ENCODE measurements at regions not wholly inside any gene's neighbourhood (a gene's known extent, or its start where the extent isn't known, plus 50 kb on each side); places are given as distances from the start of the nearest gene placed in this dataset.

DNA sequence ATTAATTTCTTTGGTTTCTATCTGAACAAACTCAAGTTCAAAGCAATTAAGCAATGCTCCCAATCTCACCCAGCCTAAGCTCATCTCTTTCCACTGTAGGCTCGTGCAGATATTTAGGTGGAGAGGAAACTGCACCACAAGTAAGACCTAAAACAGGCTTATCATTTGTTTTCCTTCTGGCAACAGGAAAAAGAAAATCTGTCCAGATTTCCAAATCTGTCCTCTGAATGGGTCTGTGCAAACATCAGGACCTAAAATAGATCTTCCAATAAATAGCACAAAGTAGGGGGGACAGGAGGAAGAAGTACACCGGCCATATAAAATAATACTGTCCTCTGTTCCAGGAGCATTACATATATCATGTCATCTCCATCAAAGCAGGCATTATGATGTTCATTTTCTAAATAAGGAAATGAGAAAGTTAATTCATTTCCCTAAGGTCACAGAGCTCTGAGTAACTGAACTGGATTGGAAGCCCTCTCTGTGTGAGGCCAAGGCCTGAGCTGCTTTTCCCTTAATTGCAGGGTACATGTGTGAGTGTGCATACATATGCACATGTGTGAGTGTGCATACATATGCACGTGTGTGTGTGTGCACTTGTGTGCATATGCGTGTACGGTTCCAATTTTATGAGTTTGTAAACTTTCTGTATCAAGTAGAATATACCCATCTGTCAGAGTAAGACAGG is 92.8 kb upstream of the PARD3 start:
- TF ChIP-seq EZH2 (IDR thresholded peaks at IDR 0.05), result no peak
- TF ChIP-seq EGR1 (IDR thresholded peaks at IDR 0.05; ENCODE audit: low read depth), result no peak
- TF ChIP-seq, protein P1, sequence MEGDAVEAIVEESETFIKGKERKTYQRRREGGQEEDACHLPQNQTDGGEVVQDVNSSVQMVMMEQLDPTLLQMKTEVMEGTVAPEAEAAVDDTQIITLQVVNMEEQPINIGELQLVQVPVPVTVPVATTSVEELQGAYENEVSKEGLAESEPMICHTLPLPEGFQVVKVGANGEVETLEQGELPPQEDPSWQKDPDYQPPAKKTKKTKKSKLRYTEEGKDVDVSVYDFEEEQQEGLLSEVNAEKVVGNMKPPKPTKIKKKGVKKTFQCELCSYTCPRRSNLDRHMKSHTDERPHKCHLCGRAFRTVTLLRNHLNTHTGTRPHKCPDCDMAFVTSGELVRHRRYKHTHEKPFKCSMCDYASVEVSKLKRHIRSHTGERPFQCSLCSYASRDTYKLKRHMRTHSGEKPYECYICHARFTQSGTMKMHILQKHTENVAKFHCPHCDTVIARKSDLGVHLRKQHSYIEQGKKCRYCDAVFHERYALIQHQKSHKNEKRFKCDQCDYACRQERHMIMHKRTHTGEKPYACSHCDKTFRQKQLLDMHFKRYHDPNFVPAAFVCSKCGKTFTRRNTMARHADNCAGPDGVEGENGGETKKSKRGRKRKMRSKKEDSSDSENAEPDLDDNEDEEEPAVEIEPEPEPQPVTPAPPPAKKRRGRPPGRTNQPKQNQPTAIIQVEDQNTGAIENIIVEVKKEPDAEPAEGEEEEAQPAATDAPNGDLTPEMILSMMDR (IDR thresholded peaks at IDR 0.05 in 2 of 3, conservative IDR thresholded peaks at IDR 0.05 in 1 of 3; ENCODE audit: borderline replicate concordance in 1 of 3, insufficient read depth in 1 of 3, low read depth in 2 of 3, low read length in 2 of 3), result no peak
- TF ChIP-seq POLR2AphosphoS5 (IDR thresholded peaks at IDR 0.05; ENCODE audit: low read depth, low read length), result no peak
- TF ChIP-seq, protein P2, sequence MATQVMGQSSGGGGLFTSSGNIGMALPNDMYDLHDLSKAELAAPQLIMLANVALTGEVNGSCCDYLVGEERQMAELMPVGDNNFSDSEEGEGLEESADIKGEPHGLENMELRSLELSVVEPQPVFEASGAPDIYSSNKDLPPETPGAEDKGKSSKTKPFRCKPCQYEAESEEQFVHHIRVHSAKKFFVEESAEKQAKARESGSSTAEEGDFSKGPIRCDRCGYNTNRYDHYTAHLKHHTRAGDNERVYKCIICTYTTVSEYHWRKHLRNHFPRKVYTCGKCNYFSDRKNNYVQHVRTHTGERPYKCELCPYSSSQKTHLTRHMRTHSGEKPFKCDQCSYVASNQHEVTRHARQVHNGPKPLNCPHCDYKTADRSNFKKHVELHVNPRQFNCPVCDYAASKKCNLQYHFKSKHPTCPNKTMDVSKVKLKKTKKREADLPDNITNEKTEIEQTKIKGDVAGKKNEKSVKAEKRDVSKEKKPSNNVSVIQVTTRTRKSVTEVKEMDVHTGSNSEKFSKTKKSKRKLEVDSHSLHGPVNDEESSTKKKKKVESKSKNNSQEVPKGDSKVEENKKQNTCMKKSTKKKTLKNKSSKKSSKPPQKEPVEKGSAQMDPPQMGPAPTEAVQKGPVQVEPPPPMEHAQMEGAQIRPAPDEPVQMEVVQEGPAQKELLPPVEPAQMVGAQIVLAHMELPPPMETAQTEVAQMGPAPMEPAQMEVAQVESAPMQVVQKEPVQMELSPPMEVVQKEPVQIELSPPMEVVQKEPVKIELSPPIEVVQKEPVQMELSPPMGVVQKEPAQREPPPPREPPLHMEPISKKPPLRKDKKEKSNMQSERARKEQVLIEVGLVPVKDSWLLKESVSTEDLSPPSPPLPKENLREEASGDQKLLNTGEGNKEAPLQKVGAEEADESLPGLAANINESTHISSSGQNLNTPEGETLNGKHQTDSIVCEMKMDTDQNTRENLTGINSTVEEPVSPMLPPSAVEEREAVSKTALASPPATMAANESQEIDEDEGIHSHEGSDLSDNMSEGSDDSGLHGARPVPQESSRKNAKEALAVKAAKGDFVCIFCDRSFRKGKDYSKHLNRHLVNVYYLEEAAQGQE (IDR thresholded peaks at IDR 0.05; ENCODE audit: low read depth), result no peak
- TF ChIP-seq SP1 (IDR thresholded peaks at IDR 0.05; ENCODE audit: low read depth), result no peak
- TF ChIP-seq, protein P3, sequence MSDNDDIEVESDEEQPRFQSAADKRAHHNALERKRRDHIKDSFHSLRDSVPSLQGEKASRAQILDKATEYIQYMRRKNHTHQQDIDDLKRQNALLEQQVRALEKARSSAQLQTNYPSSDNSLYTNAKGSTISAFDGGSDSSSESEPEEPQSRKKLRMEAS (IDR thresholded peaks at IDR 0.05), result no peak
- TF ChIP-seq JUND (IDR thresholded peaks at IDR 0.05), result no peak
- TF ChIP-seq FOSL1 (IDR thresholded peaks at IDR 0.05; ENCODE audit: low read depth), result no peak
- no peak for TF ChIP-seq ZFX (IDR thresholded peaks at IDR 0.05)
- Histone ChIP-seq H3K9ac (ENCODE audit: low read length) (no peak overlapping the region), H3K4me3 (replicated peaks in 1 of 2; ENCODE audit: low read depth in 1 of 2, low read length in 2 of 2) (no peak overlapping the region), H3K4me2 (ENCODE audit: low read length) (no peak overlapping the region), H3K79me2 (ENCODE audit: insufficient read depth, low read length) (no peaks in the 10 kb centered on the region), H3K27ac (ENCODE audit: low read depth, low read length) (no peak overlapping the region), H4K20me1 (ENCODE audit: insufficient read depth) (no peaks in the 10 kb centered on the region), H3K27me3 (ENCODE audit: insufficient read depth, low read length) (no peaks in the 10 kb centered on the region), H3K9me2 (ENCODE audit: insufficient read depth) (no peaks in the 10 kb centered on the region; the same call in 1 of the 2 replicates), H2AFZ (ENCODE audit: low read depth, low read length, poor library complexity, severe bottlenecking) (no peak overlapping the region), H3K4me1 (ENCODE audit: control insufficient read depth in 1 of 2, insufficient read depth in 2 of 2, low read length in 2 of 2) (no peaks in the 10 kb centered on the region; a peak in 1 of 4 replicates), H3K9me3 (ENCODE audit: control insufficient read depth in 1 of 2, insufficient read depth in 1 of 2, low read depth in 1 of 2, low read length in 2 of 2) (no peaks in the 10 kb centered on the region), H3K36me3 (ENCODE audit: control insufficient read depth in 1 of 2, insufficient read depth in 2 of 2, low read length in 2 of 2) (no peaks in the 10 kb centered on the region)
- DNase-seq (ENCODE audit: low read depth, low spot score) (no peak), ATAC-seq (no peak)
- POLR2A ChIA-PET, result no interaction called here
- CTCF ChIA-PET, result no interaction called here
- intact Hi-C loops (cut with micrococcal nuclease), result no loop called here
- no TSS peak for BruUV-seq (replicated peaks)
- RAD21 ChIA-PET (ENCODE audit: low non-redundant PET in 1 of 2, low total read pairs in 2 of 2, uncharacterized antibody in 2 of 2, unreplicated experiment in 2 of 2), result no interaction called here
